Breast epithelium (tissue), 4 donors: ENCODE measurements at regions not wholly inside any gene's neighbourhood (a gene's known extent, or its start where the extent isn't known, plus 50 kb on each side); places are given as distances from the start of the nearest gene placed in this dataset.

Experiments used
- DNase-seq, 2 donors: peaks; one replicate each; pipeline ENCODE4 v3.0.0-alpha.2; 2019; ENCODE audit warnings: low spot score in 2 of 2
- H3K27ac ChIP-seq, 2 donors: fragments of 200-600 bp; sonication (generic) in 1 of 2; one replicate each; pipeline ENCODE4 v1.5.1; 2016 to 2019; ENCODE audit warnings: mild to moderate bottlenecking in 1 of 2
- H3K27me3 ChIP-seq, 2 donors: fragments of 200-600 bp; sonication (generic) in 1 of 2; one replicate each; pipeline versions ENCODE4 v1.5.1 to v1.6.0; 2017 to 2019; ENCODE audit warnings: control low read depth in 1 of 2, mild to moderate bottlenecking in 1 of 2
- H3K36me3 ChIP-seq: fragments of 200-600 bp; one replicate; pipeline ENCODE4 v1.5.1; 2019
- H3K4me1 ChIP-seq, 2 donors: fragments of 200-600 bp; sonication (generic); one replicate each; pipeline ENCODE4 v1.5.1; 2016 to 2019; ENCODE audit warnings: control low read depth in 1 of 2
- H3K4me3 ChIP-seq, 3 donors: fragments of 200-600 bp; sonication (generic); 1 replicate in 2 of 3; 2 replicates in 1 of 3; pipeline ENCODE4 v1.5.1; 2016 to 2019; ENCODE audit warnings: mild to moderate bottlenecking in 3 of 3, moderate library complexity in 2 of 3
- H3K9me3 ChIP-seq, 2 donors: fragments of 200-600 bp; sonication (generic) in 1 of 2; one replicate each; pipeline ENCODE4 v1.5.1; 2016 to 2019; ENCODE audit warnings: control low read depth in 1 of 2
- POLR2A ChIP-seq: fragments of 450-650 bp; IDR thresholded peaks from one replicate; pipeline ENCODE4 v1.6.1; 2016; ENCODE audit warnings: antibody characterized with exemption, mild to moderate bottlenecking, moderate library complexity
- POLR2AphosphoS5 ChIP-seq, 3 donors: sonication (generic); formaldehyde crosslinking; IDR thresholded peaks; one replicate each; pipeline ENCODE4 v1.6.1; 2017; ENCODE audit warnings: antibody characterized with exemption in 3 of 3
- intact Hi-C: fragments of 100-400 bp; cut with DNase I; formaldehyde crosslinking; loops from one replicate; pipeline ENCODE4 v1.15.1; 2023; ENCODE audit warnings: low total_unique reads
- TF ChIP-seq, protein P1 (sequence below), 3 donors: fragments of 450-650 bp; IDR thresholded peaks; one replicate each; pipeline ENCODE4 v1.5.1; 2016 to 2017; ENCODE audit warnings: antibody characterized with exemption in 3 of 3, mild to moderate bottlenecking in 3 of 3, moderate library complexity in 3 of 3

DNA sequence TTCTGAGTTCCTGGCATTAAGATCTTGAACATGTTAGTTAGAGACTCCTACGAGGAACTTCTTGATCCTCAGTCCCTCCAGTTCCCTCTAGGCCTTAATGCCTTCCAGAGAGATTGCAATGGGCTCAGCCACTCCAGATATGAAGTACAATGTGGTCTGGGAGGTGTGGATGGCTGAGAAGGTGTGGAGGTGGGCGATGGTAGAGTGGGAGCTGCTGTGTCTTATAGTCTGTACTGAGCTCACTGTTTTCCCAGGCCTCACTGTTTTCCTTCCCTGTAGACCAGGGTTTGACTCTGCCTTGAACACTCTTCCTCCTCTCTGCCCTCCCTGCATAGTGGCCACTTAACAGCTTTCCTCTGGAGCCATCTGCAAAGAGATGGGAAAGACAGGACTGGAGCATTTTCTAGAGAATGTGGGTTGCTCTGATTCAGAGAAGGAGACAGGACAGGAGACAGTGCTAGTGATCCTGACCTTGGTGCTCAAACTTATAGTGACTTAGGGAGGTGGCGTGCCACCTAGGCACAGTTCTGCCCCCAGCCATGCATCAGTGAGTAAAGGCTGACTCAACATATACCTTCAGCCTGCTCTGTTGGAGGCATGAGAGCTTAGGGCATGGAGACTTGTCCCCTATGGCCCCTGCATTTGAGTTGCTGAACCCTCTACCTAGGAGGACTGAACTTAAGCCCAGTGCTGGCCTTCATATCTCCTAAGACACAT, 129.7 kb downstream of the TDRD15 start:
- H3K27ac ChIP-seq, result no peak overlapping the region
- no peak for DNase-seq
- no peaks in the 10 kb centered on the region for H3K36me3 ChIP-seq
- H3K4me1 ChIP-seq, result no peaks in the 10 kb centered on the region
- intact Hi-C loops, result no loop called here
- H3K27me3 ChIP-seq, result no peaks in the 10 kb centered on the region
- H3K9me3 ChIP-seq, result no peaks in the 10 kb centered on the region
- no peak overlapping the region for H3K4me3 ChIP-seq
- TF ChIP-seq POLR2AphosphoS5 (IDR thresholded peaks at IDR 0.05), result no peak
- TF ChIP-seq, protein P1, sequence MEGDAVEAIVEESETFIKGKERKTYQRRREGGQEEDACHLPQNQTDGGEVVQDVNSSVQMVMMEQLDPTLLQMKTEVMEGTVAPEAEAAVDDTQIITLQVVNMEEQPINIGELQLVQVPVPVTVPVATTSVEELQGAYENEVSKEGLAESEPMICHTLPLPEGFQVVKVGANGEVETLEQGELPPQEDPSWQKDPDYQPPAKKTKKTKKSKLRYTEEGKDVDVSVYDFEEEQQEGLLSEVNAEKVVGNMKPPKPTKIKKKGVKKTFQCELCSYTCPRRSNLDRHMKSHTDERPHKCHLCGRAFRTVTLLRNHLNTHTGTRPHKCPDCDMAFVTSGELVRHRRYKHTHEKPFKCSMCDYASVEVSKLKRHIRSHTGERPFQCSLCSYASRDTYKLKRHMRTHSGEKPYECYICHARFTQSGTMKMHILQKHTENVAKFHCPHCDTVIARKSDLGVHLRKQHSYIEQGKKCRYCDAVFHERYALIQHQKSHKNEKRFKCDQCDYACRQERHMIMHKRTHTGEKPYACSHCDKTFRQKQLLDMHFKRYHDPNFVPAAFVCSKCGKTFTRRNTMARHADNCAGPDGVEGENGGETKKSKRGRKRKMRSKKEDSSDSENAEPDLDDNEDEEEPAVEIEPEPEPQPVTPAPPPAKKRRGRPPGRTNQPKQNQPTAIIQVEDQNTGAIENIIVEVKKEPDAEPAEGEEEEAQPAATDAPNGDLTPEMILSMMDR (IDR thresholded peaks at IDR 0.05), result no peak
- no peak for TF ChIP-seq POLR2A

DNA sequence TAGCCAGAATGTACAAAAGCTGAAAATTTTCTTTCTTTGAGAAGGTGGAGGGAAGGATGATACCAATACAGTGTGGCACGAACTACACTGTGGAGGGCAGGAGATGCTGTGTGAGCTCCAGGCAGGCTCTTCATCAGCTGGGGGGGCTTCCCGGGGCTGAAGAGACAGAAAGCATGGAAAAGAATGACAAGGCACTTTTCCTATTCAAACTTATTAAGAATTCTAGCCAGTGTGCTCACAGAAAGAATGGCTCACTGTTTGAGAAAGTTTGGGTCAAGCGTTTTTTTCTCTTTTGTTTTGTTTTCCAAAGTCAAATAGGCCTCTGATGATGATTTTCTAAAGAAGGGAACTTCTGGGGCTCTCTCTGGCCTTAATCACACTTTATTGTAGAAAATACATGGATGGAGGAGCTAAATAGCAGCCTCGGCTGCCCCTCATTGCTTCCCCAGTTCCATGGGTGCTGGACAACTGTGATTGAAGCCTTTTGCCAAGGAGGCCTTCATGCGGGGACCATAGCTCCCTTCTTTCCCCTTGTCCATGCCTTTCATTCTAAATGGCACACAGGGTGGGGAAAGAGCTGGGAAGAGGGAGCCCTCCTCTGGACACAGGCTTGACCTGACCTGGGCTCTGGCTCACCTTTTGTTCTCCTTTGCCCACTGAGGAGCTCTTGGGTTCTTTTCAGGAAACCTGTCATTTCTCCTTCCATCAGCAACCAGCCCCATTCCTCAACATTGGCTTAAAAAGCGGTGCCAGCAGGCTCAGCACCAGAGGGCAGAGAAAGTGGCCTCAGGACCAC, 130.6 kb downstream of the TDRD15 start:
- no peaks in the 10 kb centered on the region for H3K4me1 ChIP-seq
- H3K4me3 ChIP-seq, result no peak overlapping the region
- intact Hi-C loops, result no loop called here
- no peak for TF ChIP-seq POLR2A
- TF ChIP-seq POLR2AphosphoS5 (IDR thresholded peaks at IDR 0.05), result no peak
- TF ChIP-seq, protein P1 (IDR thresholded peaks at IDR 0.05), result no peak
- H3K36me3 ChIP-seq, result no peaks in the 10 kb centered on the region
- no peak overlapping the region for H3K27ac ChIP-seq
- DNase-seq, result no peak
- H3K9me3 ChIP-seq, result no peaks in the 10 kb centered on the region
- H3K27me3 ChIP-seq, result no peaks in the 10 kb centered on the region

DNA sequence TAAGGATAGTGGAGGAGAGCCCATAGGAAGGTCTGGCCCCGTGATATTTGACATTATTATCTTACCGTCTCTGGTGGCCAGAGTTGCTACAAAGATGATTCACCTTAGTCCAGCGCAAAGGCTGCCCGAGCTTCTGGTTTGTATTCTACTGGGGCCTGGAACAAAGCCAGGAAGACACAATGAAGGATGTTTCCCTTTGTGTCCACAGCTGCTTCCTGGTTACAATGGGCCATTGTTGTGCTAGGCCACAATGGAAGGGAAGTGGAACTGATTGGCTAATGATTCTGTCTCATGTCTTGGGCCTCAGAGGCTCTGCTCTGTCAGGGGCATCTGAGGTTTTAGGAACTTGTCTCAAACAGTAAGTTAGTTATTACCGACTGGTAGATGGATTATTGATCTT, 132.2 kb downstream of the TDRD15 start:
- no peak overlapping the region for H3K4me3 ChIP-seq
- peak in 1 of 2 donors; percentile 59 for DNase-seq
- H3K9me3 ChIP-seq, result no peaks in the 10 kb centered on the region
- no peaks in the 10 kb centered on the region for H3K36me3 ChIP-seq
- no peaks in the 10 kb centered on the region for H3K4me1 ChIP-seq
- TF ChIP-seq POLR2A, result no peak
- TF ChIP-seq POLR2AphosphoS5 (IDR thresholded peaks at IDR 0.05), result peak in 1 of 3 donors; percentile 48
- TF ChIP-seq, protein P1 (IDR thresholded peaks at IDR 0.05), result no peak
- H3K27ac ChIP-seq, result peak overlapping the region in 1 of 2 donors; percentile 32
- intact Hi-C loops, result no loop called here
- no peaks in the 10 kb centered on the region for H3K27me3 ChIP-seq

DNA sequence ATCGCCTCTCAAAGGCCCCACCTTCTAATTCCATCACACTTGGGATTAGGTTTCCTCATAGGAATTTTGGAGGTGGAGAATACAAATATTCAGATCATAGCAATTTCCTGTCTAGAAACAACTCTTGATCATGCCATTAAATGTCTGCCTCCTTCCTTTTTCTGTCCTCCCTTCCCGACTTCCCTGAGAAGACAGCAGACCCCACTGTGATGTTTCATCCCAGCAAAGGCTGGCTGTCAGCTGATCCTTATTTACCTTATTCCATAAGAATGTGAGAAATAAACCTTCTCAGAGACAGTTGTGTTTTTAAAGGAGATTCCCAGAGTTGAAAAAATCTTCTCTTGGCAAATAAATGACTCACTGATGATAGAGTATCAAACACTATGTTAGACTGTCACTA, 133.9 kb downstream of the TDRD15 start:
- DNase-seq, result no peak
- H3K4me3 ChIP-seq, result no peak overlapping the region
- H3K4me1 ChIP-seq, result no peaks in the 10 kb centered on the region
- H3K27ac ChIP-seq, result no peak overlapping the region
- no peaks in the 10 kb centered on the region for H3K36me3 ChIP-seq
- H3K9me3 ChIP-seq, result no peaks in the 10 kb centered on the region
- intact Hi-C loops, result no loop called here
- TF ChIP-seq, protein P1 (IDR thresholded peaks at IDR 0.05), result no peak
- TF ChIP-seq POLR2AphosphoS5 (IDR thresholded peaks at IDR 0.05), result no peak
- TF ChIP-seq POLR2A, result no peak
- H3K27me3 ChIP-seq, result no peaks in the 10 kb centered on the region

DNA sequence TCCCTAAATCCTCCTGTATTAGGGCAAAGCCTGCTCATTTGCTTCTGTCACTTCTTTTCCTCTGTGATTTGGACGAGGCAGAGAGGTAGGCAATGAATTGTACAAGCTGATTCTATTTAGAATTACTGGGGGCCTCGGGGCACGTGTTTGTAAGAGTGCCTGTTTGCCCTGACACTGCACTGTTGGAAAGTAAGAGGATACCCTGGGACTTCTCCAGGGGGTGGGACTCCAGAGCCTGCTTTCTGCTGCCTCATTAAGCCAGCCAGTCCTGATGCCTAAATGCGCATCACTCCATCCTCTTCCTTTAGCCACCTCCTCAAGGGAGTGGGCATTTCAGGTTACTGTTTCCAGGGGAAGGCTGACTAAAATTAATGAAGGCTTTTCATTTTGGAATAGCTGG, 134.3 kb downstream of the TDRD15 start:
- Histone ChIP-seq H3K36me3 (no peaks in the 10 kb centered on the region), H3K4me3 (no peak overlapping the region), H3K4me1 (no peaks in the 10 kb centered on the region), H3K9me3 (no peaks in the 10 kb centered on the region), H3K27me3 (no peaks in the 10 kb centered on the region), H3K27ac (no peak overlapping the region)
- TF ChIP-seq POLR2AphosphoS5 (IDR thresholded peaks at IDR 0.05) (no peak), POLR2A (no peak)
- TF ChIP-seq, protein P1 (IDR thresholded peaks at IDR 0.05), result no peak
- DNase-seq, result no peak
- intact Hi-C loops, result no loop called here
